B cell (primary cell): ENCODE measurements at regions not wholly inside any gene's neighbourhood (a gene's known extent, or its start where the extent isn't known, plus 50 kb on each side); places are given as distances from the start of the nearest gene placed in this dataset.

Experiments
- ATAC-seq: fragments of 200-7000 bp; cut with Tn5 transposase; one replicate; pipeline ENCODE4 v1.10.0; 2021; ENCODE audit warnings: low read depth, mild to moderate bottlenecking, moderate number of reproducible peaks, moderate library complexity
- CTCF ChIA-PET: fragments of 350-600 bp; sonication (Branson Sonifier 250); formaldehyde crosslinking; loops from one replicate; lab custom pipeline; 2021; ENCODE audit warnings: antibody characterized with exemption, inconsistent platforms; lab: Charles Lee
- POLR2A ChIA-PET: fragments of 350-600 bp; sonication (Branson Sonifier 250); formaldehyde crosslinking; loops from one replicate; lab custom pipeline; 2021; ENCODE audit warnings: antibody characterized with exemption; lab: Charles Lee
- DNase-seq: peaks from one replicate; pipeline ENCODE4 v3.0.0; 2013
- H2AFZ ChIP-seq: 2 replicates; pipeline ENCODE4 v1.6.1; 2012; ENCODE audit warnings: mild to moderate bottlenecking, low read depth, low read length; ENCODE audit not compliant: insufficient read depth, poor library complexity, severe bottlenecking
- H3K27ac ChIP-seq, 2 donors: 1 replicate in 1 of 2; 2 replicates in 1 of 2; pipeline ENCODE4 v1.5.1; 2012 to 2013; ENCODE audit warnings: low read length in 2 of 2, mild to moderate bottlenecking in 2 of 2, moderate library complexity in 1 of 2
- H3K27me3 ChIP-seq, 4 experiments: fragments of 200-600 bp in 1 of 4; sonication (generic) in 1 of 4; replicated peaks in 1 of 4; 1 replicate in 2 of 4; 2 replicates in 2 of 4; pipeline versions ENCODE4 v1.6.1 to v1.7.0; 2013 to 2016; ENCODE audit warnings: low read length in 3 of 4, mild to moderate bottlenecking in 2 of 4, mixed read lengths in 1 of 4, moderate library complexity in 1 of 4; ENCODE audit not compliant: insufficient read depth in 4 of 4, control insufficient read depth in 3 of 4; ENCODE audit errors: control extremely low read depth in 1 of 4
- H3K36me3 ChIP-seq, 2 experiments: replicated peaks in 1 of 2; 1 replicate in 1 of 2; 2 replicates in 1 of 2; pipeline versions ENCODE4 v1.6.1 to v1.7.1; 2013; ENCODE audit warnings: low read length in 1 of 2; ENCODE audit not compliant: insufficient read depth in 2 of 2, control insufficient read depth in 1 of 2; ENCODE audit errors: control extremely low read depth in 1 of 2, extremely low read depth in 1 of 2
- H3K4me1 ChIP-seq, 2 donors: fragments of 200-600 bp in 1 of 2; sonication (generic) in 1 of 2; 1 replicate in 1 of 2; 2 replicates in 1 of 2; pipeline versions ENCODE4 v1.5.1 to v1.6.1; 2013 to 2017; ENCODE audit warnings: low read length in 2 of 2; ENCODE audit not compliant: control insufficient read depth in 2 of 2, insufficient read depth in 2 of 2
- H3K4me2 ChIP-seq: replicated peaks from 2 replicates; pipeline ENCODE3; 2012; ENCODE audit warnings: mild to moderate bottlenecking, low read depth, low read length; ENCODE audit not compliant: poor library complexity, severe bottlenecking
- H3K4me3 ChIP-seq, 5 experiments: fragments of 200-600 bp in 1 of 5; sonication (generic) in 1 of 5; 1 replicate in 3 of 5; 2 replicates in 2 of 5; pipeline versions ENCODE4 v1.5.1 to v1.7.0; 2011 to 2016; ENCODE audit warnings: low read length in 4 of 5, mild to moderate bottlenecking in 4 of 5, low read depth in 2 of 5, control low read depth in 1 of 5, moderate library complexity in 1 of 5; ENCODE audit not compliant: insufficient read depth in 1 of 5; ENCODE audit errors: control extremely low read depth in 1 of 5, extremely low read depth in 1 of 5
- H3K79me2 ChIP-seq: fragments of 200-600 bp; sonication (generic); one replicate; pipeline ENCODE4 v1.6.0; 2016; ENCODE audit warnings: low read length; ENCODE audit not compliant: control insufficient read depth, insufficient read depth
- H3K9ac ChIP-seq: fragments of 200-600 bp; sonication (generic); 2 replicates; pipeline ENCODE4 v1.6.1; 2017; ENCODE audit warnings: mild to moderate bottlenecking, low read length, moderate library complexity
- H3K9me3 ChIP-seq, 3 donors: one replicate each; pipeline versions ENCODE4 v1.6.1 to v1.7.1; 2013; ENCODE audit warnings: low read length in 2 of 3; ENCODE audit not compliant: control insufficient read depth in 2 of 3, insufficient read depth in 1 of 3; ENCODE audit errors: control extremely low read depth in 1 of 3
- H4K20me1 ChIP-seq: 2 replicates; pipeline ENCODE4 v1.6.0; 2012; ENCODE audit warnings: mild to moderate bottlenecking, low read length; ENCODE audit not compliant: insufficient read depth, control insufficient read depth, poor library complexity, severe bottlenecking
- H3K27ac Mint-ChIP-seq: one replicate; pipeline ENCODE4 v1.8.0; 2021; ENCODE audit warnings: mixed read lengths
- H3K27me3 Mint-ChIP-seq: one replicate; pipeline ENCODE4 v1.8.0; 2021; ENCODE audit warnings: mixed read lengths
- H3K4me1 Mint-ChIP-seq: one replicate; pipeline ENCODE4 v1.8.0; 2021; ENCODE audit warnings: mixed read lengths
- H3K4me3 Mint-ChIP-seq: one replicate; pipeline ENCODE4 v1.8.0; 2021; ENCODE audit warnings: mixed read lengths
- H3K9me3 Mint-ChIP-seq: one replicate; pipeline ENCODE4 v1.8.0; 2022; ENCODE audit warnings: mixed read lengths; ENCODE audit not compliant: insufficient read depth
- EZH2 ChIP-seq: IDR thresholded peaks from 2 replicates; pipeline ENCODE4 v1.6.1; 2012; ENCODE audit warnings: borderline replicate concordance, low read depth, mild to moderate bottlenecking, moderate library complexity, low read length; ENCODE audit not compliant: insufficient read depth, poor library complexity, severe bottlenecking
- WGBS: methylation state at CpG from one replicate; pipeline ENCODE4 v1.1.5; 2013; ENCODE audit warnings: missing lambda C conversion rate; ENCODE audit not compliant: insufficient coverage; 5-methylcytosine and 5-hydroxymethylcytosine counted together
- intact Hi-C: fragments of 100-400 bp; cut with micrococcal nuclease; formaldehyde crosslinking; loops from one replicate; pipeline ENCODE4 v1.10.0; 2022
- TF ChIP-seq, protein P1 (sequence below): fragments of 200-600 bp; IDR thresholded peaks from one replicate; pipeline ENCODE4 v1.8.0; 2022; ENCODE audit warnings: antibody characterized with exemption, mild to moderate bottlenecking

DNA sequence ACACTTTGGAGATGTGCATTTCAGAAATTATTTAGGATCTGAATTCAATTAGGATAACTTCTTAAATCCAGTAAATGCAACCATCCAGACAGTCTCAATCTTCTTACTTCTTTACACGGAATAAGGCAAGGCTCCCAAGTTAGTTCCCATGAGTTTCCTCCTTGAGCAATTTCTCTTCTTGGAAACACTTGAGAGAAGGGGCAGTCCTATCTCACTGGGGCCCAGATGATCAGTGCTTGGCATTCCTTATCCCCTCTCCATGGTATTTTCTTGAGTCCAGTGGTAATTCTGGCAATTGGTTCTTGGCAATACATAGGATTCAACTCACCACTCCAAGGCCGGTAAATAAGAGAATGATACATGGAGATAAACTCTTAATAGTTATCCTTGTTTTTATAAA lies 87.1 kb upstream of the PTHLH start:
- no peak for TF ChIP-seq EZH2
- 83% methylated on average over 1 of the region's 2 CpGs for WGBS
- Mint-ChIP-seq H3K9me3 (no peaks in the 10 kb centered on the region), H3K27me3 (peaks cover 4% of the 10 kb centered on the region), H3K27ac (no peak overlapping the region), H3K4me1 (no peaks in the 10 kb centered on the region), H3K4me3 (no peak overlapping the region)
- H3K9ac ChIP-seq: no peak overlapping the region
- no peaks in the 10 kb centered on the region for H4K20me1 ChIP-seq
- no peak for ATAC-seq
- no peaks in the 10 kb centered on the region for H3K79me2 ChIP-seq
- H3K9me3 ChIP-seq: no peaks in the 10 kb centered on the region
- CTCF ChIA-PET: no interaction called here
- intact Hi-C loops: no loop called here
- no peak overlapping the region for H3K4me2 ChIP-seq
- POLR2A ChIA-PET: no interaction called here
- no peaks in the 10 kb centered on the region for H3K4me1 ChIP-seq
- H3K27me3 ChIP-seq: no peaks in the 10 kb centered on the region
- no peak overlapping the region for H3K4me3 ChIP-seq
- H2AFZ ChIP-seq: no peak overlapping the region
- DNase-seq: no peak
- no peaks in the 10 kb centered on the region for H3K36me3 ChIP-seq
- H3K27ac ChIP-seq: no peak overlapping the region

DNA sequence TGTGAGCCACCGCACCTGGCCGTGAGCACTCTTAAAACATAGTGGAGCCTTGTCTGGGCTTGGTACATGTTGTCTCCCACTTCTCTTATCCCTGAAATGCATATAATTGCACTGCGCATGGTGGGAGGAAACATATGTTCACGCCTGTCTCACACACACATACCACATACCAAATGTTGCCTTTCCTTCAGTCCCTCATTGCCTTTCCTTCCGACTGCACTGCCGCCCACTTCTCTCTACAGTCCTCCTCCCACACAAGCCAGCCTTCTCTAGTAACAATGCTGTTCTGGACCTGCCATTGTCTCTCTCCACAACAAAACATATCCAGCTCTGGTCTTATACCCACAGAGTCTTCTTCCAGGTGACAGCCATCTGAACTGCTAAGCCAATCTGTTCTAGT lies 88.3 kb upstream of the PTHLH start:
- POLR2A ChIA-PET: no interaction called here
- CTCF ChIA-PET: no interaction called here
- no peak for DNase-seq
- Histone ChIP-seq H3K79me2 (no peaks in the 10 kb centered on the region), H3K27ac (no peak overlapping the region), H3K36me3 (no peaks in the 10 kb centered on the region), H3K4me1 (no peaks in the 10 kb centered on the region), H3K9ac (no peak overlapping the region), H3K4me2 (no peak overlapping the region), H4K20me1 (no peaks in the 10 kb centered on the region), H2AFZ (no peak overlapping the region), H3K9me3 (no peaks in the 10 kb centered on the region), H3K4me3 (no peak overlapping the region), H3K27me3 (no peaks in the 10 kb centered on the region)
- H3K9me3 Mint-ChIP-seq: no peaks in the 10 kb centered on the region
- no peaks in the 10 kb centered on the region for H3K4me1 Mint-ChIP-seq
- H3K27ac Mint-ChIP-seq: no peak overlapping the region
- H3K4me3 Mint-ChIP-seq: no peak overlapping the region
- H3K27me3 Mint-ChIP-seq: peaks cover 4% of the 10 kb centered on the region
- WGBS: 99% methylated on average over 4 of the region's 6 CpGs
- TF ChIP-seq EZH2: no peak
- TF ChIP-seq, protein P1, sequence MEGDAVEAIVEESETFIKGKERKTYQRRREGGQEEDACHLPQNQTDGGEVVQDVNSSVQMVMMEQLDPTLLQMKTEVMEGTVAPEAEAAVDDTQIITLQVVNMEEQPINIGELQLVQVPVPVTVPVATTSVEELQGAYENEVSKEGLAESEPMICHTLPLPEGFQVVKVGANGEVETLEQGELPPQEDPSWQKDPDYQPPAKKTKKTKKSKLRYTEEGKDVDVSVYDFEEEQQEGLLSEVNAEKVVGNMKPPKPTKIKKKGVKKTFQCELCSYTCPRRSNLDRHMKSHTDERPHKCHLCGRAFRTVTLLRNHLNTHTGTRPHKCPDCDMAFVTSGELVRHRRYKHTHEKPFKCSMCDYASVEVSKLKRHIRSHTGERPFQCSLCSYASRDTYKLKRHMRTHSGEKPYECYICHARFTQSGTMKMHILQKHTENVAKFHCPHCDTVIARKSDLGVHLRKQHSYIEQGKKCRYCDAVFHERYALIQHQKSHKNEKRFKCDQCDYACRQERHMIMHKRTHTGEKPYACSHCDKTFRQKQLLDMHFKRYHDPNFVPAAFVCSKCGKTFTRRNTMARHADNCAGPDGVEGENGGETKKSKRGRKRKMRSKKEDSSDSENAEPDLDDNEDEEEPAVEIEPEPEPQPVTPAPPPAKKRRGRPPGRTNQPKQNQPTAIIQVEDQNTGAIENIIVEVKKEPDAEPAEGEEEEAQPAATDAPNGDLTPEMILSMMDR: no peak
- ATAC-seq: no peak
- intact Hi-C loops: no loop called here
